ENCODE measurements at regions not wholly inside any gene's neighbourhood (a gene's known extent, or its start where the extent isn't known, plus 50 kb on each side); places are given as distances from the start of the nearest gene placed in this dataset.

- H3K27ac Mint-ChIP-seq, result no peak overlapping the region
- H3K4me1 Mint-ChIP-seq, result peaks cover 21% of the 10 kb centered on the region
- no peak for TF ChIP-seq CTCF (IDR thresholded peaks at IDR 0.05; ENCODE audit: unreplicated experiment)
- DNase-seq (ENCODE audit: low spot score in 2 of 2, unreplicated experiment in 2 of 2), result no peak
- peaks cover 38% of the 10 kb centered on the region for H3K36me3 Mint-ChIP-seq
- H3K9me3 Mint-ChIP-seq, result no peaks in the 10 kb centered on the region
- H3K4me3 Mint-ChIP-seq, result no peak overlapping the region
- H3K27me3 Mint-ChIP-seq (ENCODE audit: low read depth), result no peaks in the 10 kb centered on the region
These were observed 50.4 kb downstream of the ZBTB38 start for GRCh38 chr3:141418751-141419150.

GRCh38 chr3:141419946-141420345, 51.6 kb downstream of the ZBTB38 start:
- Mint-ChIP-seq H3K27me3 (ENCODE audit: low read depth) (no peaks in the 10 kb centered on the region), H3K9me3 (no peaks in the 10 kb centered on the region), H3K36me3 (peaks cover 28% of the 10 kb centered on the region), H3K27ac (no peak overlapping the region), H3K4me1 (peaks cover 19% of the 10 kb centered on the region), H3K4me3 (no peak overlapping the region)
- no peak for TF ChIP-seq CTCF (IDR thresholded peaks at IDR 0.05; ENCODE audit: unreplicated experiment)
- no peak for DNase-seq (ENCODE audit: low spot score in 2 of 2, unreplicated experiment in 2 of 2)

GRCh38 chr3:141421186-141421585, 52.9 kb downstream of the ZBTB38 start:
- H3K36me3 Mint-ChIP-seq, result peaks cover 24% of the 10 kb centered on the region
- H3K4me1 Mint-ChIP-seq, result peaks cover 24% of the 10 kb centered on the region
- H3K9me3 Mint-ChIP-seq, result no peaks in the 10 kb centered on the region
- H3K27me3 Mint-ChIP-seq (ENCODE audit: low read depth), result no peaks in the 10 kb centered on the region
- no peak for TF ChIP-seq CTCF (IDR thresholded peaks at IDR 0.05; ENCODE audit: unreplicated experiment)
- no peak for DNase-seq (ENCODE audit: low spot score in 2 of 2, unreplicated experiment in 2 of 2)
- H3K4me3 Mint-ChIP-seq, result no peak overlapping the region
- H3K27ac Mint-ChIP-seq, result no peak overlapping the region

GRCh38 chr3:141421639-141422319, 53.5 kb downstream of the ZBTB38 start:
- Mint-ChIP-seq H3K27ac (no peak overlapping the region), H3K36me3 (peaks cover 24% of the 10 kb centered on the region), H3K9me3 (no peaks in the 10 kb centered on the region), H3K27me3 (ENCODE audit: low read depth) (no peaks in the 10 kb centered on the region), H3K4me1 (peaks cover 25% of the 10 kb centered on the region), H3K4me3 (no peak overlapping the region)
- no peak for DNase-seq (ENCODE audit: low spot score in 2 of 2, unreplicated experiment in 2 of 2)
- no peak for TF ChIP-seq CTCF (IDR thresholded peaks at IDR 0.05; ENCODE audit: unreplicated experiment)

- no peak for DNase-seq (ENCODE audit: low spot score in 2 of 2, unreplicated experiment in 2 of 2)
- no peak for TF ChIP-seq CTCF (IDR thresholded peaks at IDR 0.05; ENCODE audit: unreplicated experiment)
- Mint-ChIP-seq H3K36me3 (peaks cover 20% of the 10 kb centered on the region), H3K27ac (no peak overlapping the region), H3K27me3 (ENCODE audit: low read depth) (no peaks in the 10 kb centered on the region), H3K9me3 (no peaks in the 10 kb centered on the region), H3K4me3 (no peak overlapping the region), H3K4me1 (peaks cover 26% of the 10 kb centered on the region)
These were observed 54.8 kb downstream of the ZBTB38 start for GRCh38 chr3:141422961-141423582.

Measured in mesothelial cell of epicardium (in vitro differentiated cells).